ENCODE measurements at regions not wholly inside any gene's neighbourhood (a gene's known extent, or its start where the extent isn't known, plus 50 kb on each side); places are given as distances from the start of the nearest gene placed in this dataset.

DNA sequence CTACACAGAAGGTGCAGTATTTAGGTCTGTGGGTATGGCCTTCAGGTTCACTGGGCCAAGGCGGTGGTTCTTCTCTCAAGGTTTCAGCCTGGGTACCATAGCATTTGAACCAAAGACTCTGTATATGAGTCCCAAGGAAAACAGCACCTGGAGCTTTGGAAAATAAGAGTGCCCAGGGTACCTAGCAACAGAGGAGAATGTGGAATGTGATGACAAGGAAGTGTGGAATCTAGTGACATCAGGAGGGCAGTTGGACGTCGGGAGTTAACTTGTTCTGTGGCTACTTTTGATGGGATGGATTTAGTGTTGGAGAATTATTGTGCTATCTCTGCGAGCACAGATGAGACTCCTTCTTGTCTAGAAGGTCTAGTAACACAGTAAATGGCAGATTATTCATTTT lies 201.2 kb downstream of the NOL4 start:
- H2AFZ ChIP-seq (ENCODE audit: low read length) = no peak overlapping the region
- no peaks in the 10 kb centered on the region for H3K9me3 ChIP-seq (replicated peaks; ENCODE audit: insufficient read depth, low read length)
- H3K4me2 ChIP-seq (ENCODE audit: low read depth, low read length) = no peak overlapping the region
- H3K4me1 ChIP-seq (ENCODE audit: low read length) = no peaks in the 10 kb centered on the region
- H4K20me1 ChIP-seq (ENCODE audit: insufficient read depth, low read length) = no peaks in the 10 kb centered on the region
- no peaks in the 10 kb centered on the region for H3K79me2 ChIP-seq (ENCODE audit: low read length)
- no peaks in the 10 kb centered on the region for H3F3A ChIP-seq (ENCODE audit: insufficient read depth, low read length)
- TF ChIP-seq, protein P1, sequence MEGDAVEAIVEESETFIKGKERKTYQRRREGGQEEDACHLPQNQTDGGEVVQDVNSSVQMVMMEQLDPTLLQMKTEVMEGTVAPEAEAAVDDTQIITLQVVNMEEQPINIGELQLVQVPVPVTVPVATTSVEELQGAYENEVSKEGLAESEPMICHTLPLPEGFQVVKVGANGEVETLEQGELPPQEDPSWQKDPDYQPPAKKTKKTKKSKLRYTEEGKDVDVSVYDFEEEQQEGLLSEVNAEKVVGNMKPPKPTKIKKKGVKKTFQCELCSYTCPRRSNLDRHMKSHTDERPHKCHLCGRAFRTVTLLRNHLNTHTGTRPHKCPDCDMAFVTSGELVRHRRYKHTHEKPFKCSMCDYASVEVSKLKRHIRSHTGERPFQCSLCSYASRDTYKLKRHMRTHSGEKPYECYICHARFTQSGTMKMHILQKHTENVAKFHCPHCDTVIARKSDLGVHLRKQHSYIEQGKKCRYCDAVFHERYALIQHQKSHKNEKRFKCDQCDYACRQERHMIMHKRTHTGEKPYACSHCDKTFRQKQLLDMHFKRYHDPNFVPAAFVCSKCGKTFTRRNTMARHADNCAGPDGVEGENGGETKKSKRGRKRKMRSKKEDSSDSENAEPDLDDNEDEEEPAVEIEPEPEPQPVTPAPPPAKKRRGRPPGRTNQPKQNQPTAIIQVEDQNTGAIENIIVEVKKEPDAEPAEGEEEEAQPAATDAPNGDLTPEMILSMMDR (IDR thresholded peaks at IDR 0.05; ENCODE audit: low read length) = no peak
- H3K9me2 ChIP-seq (replicated peaks; ENCODE audit: insufficient read depth, low read length) = no peaks in the 10 kb centered on the region
- no peak overlapping the region for H3K27ac ChIP-seq (ENCODE audit: low read length)
- H3K36me3 ChIP-seq (replicated peaks; ENCODE audit: insufficient read depth, low read length) = no peaks in the 10 kb centered on the region
- no peak overlapping the region for H3K4me3 ChIP-seq (ENCODE audit: low read length)
- no peak for DNase-seq
- H3K9ac ChIP-seq (ENCODE audit: low read length) = no peak overlapping the region
- no peaks in the 10 kb centered on the region for H3K27me3 ChIP-seq (replicated peaks; ENCODE audit: insufficient read depth, low read length)

DNA sequence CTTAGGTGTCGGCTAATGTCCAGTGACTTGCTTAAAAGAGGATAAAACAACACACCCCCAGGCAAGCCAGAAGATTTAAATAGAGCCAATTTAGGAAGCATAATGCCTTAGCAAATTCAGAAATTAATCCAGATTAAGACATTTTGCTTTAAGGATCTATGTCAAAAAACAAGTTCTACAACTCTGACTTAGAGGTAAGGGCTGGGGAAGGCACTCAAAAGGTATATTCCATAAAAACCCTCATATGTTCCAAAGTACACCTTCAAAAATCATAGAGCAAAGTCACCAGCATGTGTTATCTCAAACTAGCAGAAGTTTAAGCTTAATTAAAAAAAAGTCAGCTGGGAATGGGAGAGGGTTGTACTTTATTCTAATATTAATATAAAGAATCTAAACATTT lies 206.4 kb downstream of the NOL4 start:
- Histone ChIP-seq H3K9me2 (replicated peaks; ENCODE audit: insufficient read depth, low read length) (no peaks in the 10 kb centered on the region), H3K4me3 (ENCODE audit: low read length) (no peak overlapping the region), H3K27me3 (replicated peaks; ENCODE audit: insufficient read depth, low read length) (no peaks in the 10 kb centered on the region), H3K9ac (ENCODE audit: low read length) (no peak overlapping the region), H3K27ac (ENCODE audit: low read length) (no peak overlapping the region), H4K20me1 (ENCODE audit: insufficient read depth, low read length) (no peaks in the 10 kb centered on the region), H3F3A (ENCODE audit: insufficient read depth, low read length) (no peaks in the 10 kb centered on the region), H3K36me3 (replicated peaks; ENCODE audit: insufficient read depth, low read length) (no peaks in the 10 kb centered on the region), H3K4me1 (ENCODE audit: low read length) (no peaks in the 10 kb centered on the region), H3K79me2 (ENCODE audit: low read length) (no peaks in the 10 kb centered on the region), H2AFZ (ENCODE audit: low read length) (no peak overlapping the region), H3K9me3 (replicated peaks; ENCODE audit: insufficient read depth, low read length) (no peaks in the 10 kb centered on the region), H3K4me2 (ENCODE audit: low read depth, low read length) (no peak overlapping the region)
- TF ChIP-seq EZH2 (optimal IDR thresholded peaks at IDR 0.05; ENCODE audit: low read depth, low read length) = no peak
- TF ChIP-seq EZH2phosphoT487 (IDR thresholded peaks at IDR 0.05; ENCODE audit: low read length) = no peak
- DNase-seq = no peak

DNA sequence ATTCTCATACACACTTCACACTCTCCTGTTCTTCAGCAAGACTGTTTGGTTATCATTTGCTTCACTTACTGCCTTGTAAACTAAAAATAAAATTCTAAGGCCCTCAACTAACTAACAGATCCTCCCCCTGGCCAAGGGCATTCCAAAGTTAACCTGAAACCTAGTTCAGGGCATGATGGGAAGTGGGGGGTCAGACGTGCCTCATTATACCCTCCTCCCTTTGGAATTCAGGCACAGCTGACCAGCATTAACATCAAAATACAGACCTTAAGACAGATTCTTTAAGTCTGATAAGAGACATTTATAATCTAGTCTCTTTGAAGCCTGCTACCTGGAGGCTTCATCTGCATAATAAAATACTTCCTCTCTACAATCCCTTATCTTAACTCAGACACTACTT lies 221.0 kb downstream of the NOL4 start:
- no peaks in the 10 kb centered on the region for H3K79me2 ChIP-seq (ENCODE audit: low read length)
- no peaks in the 10 kb centered on the region for H3K27me3 ChIP-seq (replicated peaks; ENCODE audit: insufficient read depth, low read length)
- DNase-seq = no peak
- TF ChIP-seq EZH2phosphoT487 (IDR thresholded peaks at IDR 0.05; ENCODE audit: low read length) (no peak), EZH2 (optimal IDR thresholded peaks at IDR 0.05; ENCODE audit: low read depth, low read length) (no peak)
- TF ChIP-seq, protein P1 (IDR thresholded peaks at IDR 0.05; ENCODE audit: low read length) = no peak
- H3K36me3 ChIP-seq (replicated peaks; ENCODE audit: insufficient read depth, low read length) = no peaks in the 10 kb centered on the region
- H2AFZ ChIP-seq (ENCODE audit: low read length) = no peak overlapping the region
- H3K9ac ChIP-seq (ENCODE audit: low read length) = no peak overlapping the region
- no peak overlapping the region for H3K27ac ChIP-seq (ENCODE audit: low read length)
- no peak overlapping the region for H3K4me3 ChIP-seq (ENCODE audit: low read length)
- H3K4me2 ChIP-seq (ENCODE audit: low read depth, low read length) = no peak overlapping the region
- H4K20me1 ChIP-seq (ENCODE audit: insufficient read depth, low read length) = no peaks in the 10 kb centered on the region
- H3K4me1 ChIP-seq (ENCODE audit: low read length) = no peaks in the 10 kb centered on the region
- H3K9me2 ChIP-seq (replicated peaks; ENCODE audit: insufficient read depth, low read length) = no peaks in the 10 kb centered on the region
- H3K9me3 ChIP-seq (replicated peaks; ENCODE audit: insufficient read depth, low read length) = no peaks in the 10 kb centered on the region
- H3F3A ChIP-seq (ENCODE audit: insufficient read depth, low read length) = no peaks in the 10 kb centered on the region

DNA sequence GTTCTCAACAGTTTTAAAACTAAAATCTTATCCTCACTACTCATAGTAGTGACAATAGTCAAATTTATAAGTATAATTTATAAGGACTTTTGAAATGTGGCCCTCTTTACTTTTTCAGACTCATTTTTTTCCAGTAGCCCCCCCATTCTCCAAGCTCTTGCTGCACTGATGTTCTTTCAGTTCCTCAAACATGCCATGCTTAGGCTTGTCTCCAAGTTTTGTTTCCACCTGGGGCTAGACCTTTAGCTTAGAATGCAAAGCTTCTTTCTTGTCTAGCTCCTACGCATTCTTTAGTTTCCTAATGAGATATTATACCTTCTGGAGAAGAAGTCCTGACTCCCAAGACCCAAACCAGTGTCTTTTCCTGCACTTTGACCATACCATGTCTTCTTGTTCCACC lies 222.6 kb downstream of the NOL4 start:
- H3K79me2 ChIP-seq (ENCODE audit: low read length) = no peaks in the 10 kb centered on the region
- no peak overlapping the region for H3K4me3 ChIP-seq (ENCODE audit: low read length)
- no peaks in the 10 kb centered on the region for H4K20me1 ChIP-seq (ENCODE audit: insufficient read depth, low read length)
- H3F3A ChIP-seq (ENCODE audit: insufficient read depth, low read length) = no peaks in the 10 kb centered on the region
- H3K4me2 ChIP-seq (ENCODE audit: low read depth, low read length) = no peak overlapping the region
- no peaks in the 10 kb centered on the region for H3K4me1 ChIP-seq (ENCODE audit: low read length)
- H3K9me3 ChIP-seq (replicated peaks; ENCODE audit: insufficient read depth, low read length) = no peaks in the 10 kb centered on the region
- no peak for DNase-seq
- no peak overlapping the region for H3K27ac ChIP-seq (ENCODE audit: low read length)
- no peak overlapping the region for H3K9ac ChIP-seq (ENCODE audit: low read length)
- no peaks in the 10 kb centered on the region for H3K27me3 ChIP-seq (replicated peaks; ENCODE audit: insufficient read depth, low read length)
- TF ChIP-seq, protein P1 (IDR thresholded peaks at IDR 0.05; ENCODE audit: low read length) = no peak
- TF ChIP-seq EZH2 (optimal IDR thresholded peaks at IDR 0.05; ENCODE audit: low read depth, low read length) (no peak), EZH2phosphoT487 (IDR thresholded peaks at IDR 0.05; ENCODE audit: low read length) (no peak)
- no peaks in the 10 kb centered on the region for H3K9me2 ChIP-seq (replicated peaks; ENCODE audit: insufficient read depth, low read length)
- H3K36me3 ChIP-seq (replicated peaks; ENCODE audit: insufficient read depth, low read length) = no peaks in the 10 kb centered on the region
- H2AFZ ChIP-seq (ENCODE audit: low read length) = no peak overlapping the region
